H1 (cell line): ENCODE measurements at regions not wholly inside any gene's neighbourhood (a gene's known extent, or its start where the extent isn't known, plus 50 kb on each side); places are given as distances from the start of the nearest gene placed in this dataset.

Experiments used
- CTCF ChIA-PET: fragments of 300-600 bp; sonication (Branson Sonifier 250); formaldehyde crosslinking; loops from one replicate; lab custom pipeline; 2021; ENCODE audit not compliant: partially characterized antibody; lab: Charles Lee
- POLR2A ChIA-PET: fragments of 300-600 bp; sonication (Branson Sonifier 250); formaldehyde crosslinking; loops from one replicate; lab custom pipeline; 2021; ENCODE audit warnings: inconsistent platforms; ENCODE audit not compliant: partially characterized antibody; lab: Charles Lee
- DNase-seq, 2 experiments: peaks; one replicate each; pipeline versions ENCODE4 v3.0.0 to v3.0.0-alpha.2; 2010 to 2022; ENCODE audit warnings: low spot score in 2 of 2, low read depth in 1 of 2, mixed read lengths in 1 of 2
- FAIRE-seq: peaks from 2 replicates; lab custom pipeline; 2011; peaks lifted over from hg19 to GRCh38; lab: Jason Lieb, UNC
- H2AFZ ChIP-seq: 2 replicates; pipeline ENCODE4 v1.8.1; 2012; ENCODE audit warnings: low read length, inconsistent platforms
- H2AK5ac ChIP-seq: 2 replicates; pipeline ENCODE4 v1.6.1; 2013; ENCODE audit warnings: low read depth, low read length
- H2BK120ac ChIP-seq: replicated peaks from 2 replicates; pipeline ENCODE3; 2013; ENCODE audit warnings: low read depth, low read length, inconsistent platforms
- H2BK12ac ChIP-seq: 2 replicates; pipeline ENCODE4 v1.6.1; 2013; ENCODE audit warnings: low read depth, low read length
- H2BK15ac ChIP-seq: 2 replicates; pipeline ENCODE4 v1.6.1; 2013; ENCODE audit warnings: low read length
- H2BK20ac ChIP-seq: 2 replicates; pipeline ENCODE4 v1.6.1; 2013; ENCODE audit warnings: low read length
- H2BK5ac ChIP-seq: 2 replicates; pipeline ENCODE4 v1.6.1; 2013; ENCODE audit warnings: low read depth, low read length
- H3K14ac ChIP-seq: 2 replicates; pipeline ENCODE4 v1.6.1; 2013; ENCODE audit warnings: inconsistent platforms; ENCODE audit not compliant: insufficient read length
- H3K18ac ChIP-seq: 2 replicates; pipeline ENCODE4 v1.6.1; 2013; ENCODE audit warnings: low read length; ENCODE audit errors: extremely low read depth
- H3K23ac ChIP-seq: 2 replicates; pipeline ENCODE4 v1.6.1; 2013; ENCODE audit warnings: inconsistent platforms; ENCODE audit not compliant: insufficient read length
- H3K23me2 ChIP-seq: 2 replicates; pipeline ENCODE4 v1.6.1; 2013; ENCODE audit warnings: low read depth, low read length
- H3K27ac ChIP-seq: 2 replicates; pipeline ENCODE4 v1.6.1; 2011; ENCODE audit warnings: low read depth, low read length, inconsistent platforms
- H3K27me3 ChIP-seq, 4 experiments: replicated peaks in 1 of 4; 1 replicate in 1 of 4; 2 replicates in 3 of 4; pipeline versions ENCODE4 v1.6.1 to v1.8.1; 2011 to 2013; ENCODE audit warnings: low read length in 3 of 4, mild to moderate bottlenecking in 3 of 4, inconsistent platforms in 2 of 4, mixed read lengths in 2 of 4, moderate library complexity in 1 of 4; ENCODE audit not compliant: control insufficient read depth in 3 of 4, insufficient read depth in 3 of 4; ENCODE audit errors: extremely low read depth in 1 of 4
- H3K36me3 ChIP-seq, 4 experiments: 2 replicates each; pipeline versions ENCODE4 v1.6.1 to v1.8.1; 2011 to 2013; ENCODE audit warnings: mild to moderate bottlenecking in 4 of 4, low read length in 3 of 4, moderate library complexity in 2 of 4, control low read depth in 1 of 4, inconsistent platforms in 1 of 4; ENCODE audit not compliant: insufficient read depth in 4 of 4, control insufficient read depth in 2 of 4
- H3K4ac ChIP-seq: replicated peaks from 2 replicates; pipeline ENCODE3; 2013; ENCODE audit warnings: low read length, low read depth, mixed read lengths, inconsistent platforms; ENCODE audit not compliant: insufficient read length
- H3K4me1 ChIP-seq, 4 experiments: replicated peaks in 1 of 4; 1 replicate in 1 of 4; 2 replicates in 3 of 4; pipeline versions ENCODE4 v1.6.1 to v1.8.1; 2011 to 2013; ENCODE audit warnings: low read length in 3 of 4, inconsistent platforms in 2 of 4, mixed read lengths in 1 of 4; ENCODE audit not compliant: insufficient read depth in 4 of 4, control insufficient read depth in 3 of 4
- H3K4me2 ChIP-seq, 2 experiments: 2 replicates each; pipeline versions ENCODE4 v1.6.1 to v1.8.1; 2011 to 2013; ENCODE audit warnings: low read depth in 2 of 2, low read length in 2 of 2, control low read depth in 1 of 2, inconsistent platforms in 1 of 2, mild to moderate bottlenecking in 1 of 2; ENCODE audit not compliant: insufficient read depth in 1 of 2
- H3K4me3 ChIP-seq, 4 experiments: fragments of 200-600, 300-600 bp in 1 of 4; sonication (generic), shearing (Covaris generic), sonication (Bioruptor Twin) in 1 of 4; 2 replicates each; pipeline versions ENCODE4 v1.5.1 to v1.8.1; 2011 to 2016; ENCODE audit warnings: low read length in 4 of 4, low read depth in 3 of 4, control low read depth in 2 of 4, inconsistent platforms in 2 of 4, mild to moderate bottlenecking in 2 of 4, mixed read lengths in 1 of 4, moderate library complexity in 1 of 4; ENCODE audit not compliant: insufficient read depth in 2 of 4; ENCODE audit errors: extremely low read depth in 1 of 4
- H3K56ac ChIP-seq: replicated peaks from 2 replicates; pipeline ENCODE3; 2013; ENCODE audit warnings: low read depth, mild to moderate bottlenecking, mixed read lengths, low read length, inconsistent platforms; ENCODE audit not compliant: insufficient read length
- H3K79me1 ChIP-seq: 2 replicates; pipeline ENCODE4 v1.6.1; 2013; ENCODE audit warnings: low read depth, low read length, control low read depth
- H3K79me2 ChIP-seq, 2 experiments: 2 replicates each; pipeline versions ENCODE4 v1.6.1 to v1.8.1; 2012 to 2013; ENCODE audit warnings: low read length in 2 of 2, mild to moderate bottlenecking in 2 of 2, inconsistent platforms in 1 of 2; ENCODE audit not compliant: insufficient read depth in 2 of 2, control insufficient read depth in 1 of 2
- H3K9ac ChIP-seq, 4 experiments: replicated peaks in 1 of 4; 1 replicate in 1 of 4; 2 replicates in 3 of 4; pipeline versions ENCODE4 v1.6.1 to v1.8.1; 2011 to 2013; ENCODE audit warnings: low read depth in 3 of 4, low read length in 3 of 4, control low read depth in 2 of 4, mild to moderate bottlenecking in 2 of 4, moderate library complexity in 2 of 4, inconsistent platforms in 1 of 4; ENCODE audit errors: extremely low read depth in 1 of 4
- H3K9me3 ChIP-seq, 2 experiments: 2 replicates each; pipeline versions ENCODE4 v1.6.1 to v1.8.1; 2012 to 2013; ENCODE audit warnings: mild to moderate bottlenecking in 2 of 2, moderate library complexity in 2 of 2, control low read depth in 1 of 2, inconsistent platforms in 1 of 2, low read depth in 1 of 2, low read length in 1 of 2, mixed read lengths in 1 of 2; ENCODE audit not compliant: insufficient read depth in 2 of 2
- H4K20me1 ChIP-seq, 2 experiments: replicated peaks in 1 of 2; 2 replicates each; pipeline versions ENCODE3 to v1.8.1; 2011 to 2013; ENCODE audit warnings: inconsistent platforms in 2 of 2, low read length in 2 of 2, mild to moderate bottlenecking in 1 of 2; ENCODE audit not compliant: insufficient read depth in 2 of 2, control insufficient read depth in 1 of 2
- H4K5ac ChIP-seq: 2 replicates; pipeline ENCODE4 v1.6.1; 2013; ENCODE audit warnings: low read length, low read depth, mixed read lengths, inconsistent platforms; ENCODE audit not compliant: insufficient read length
- H4K8ac ChIP-seq: 2 replicates; pipeline ENCODE4 v1.8.0; 2013; ENCODE audit warnings: mild to moderate bottlenecking, moderate library complexity, low read length, inconsistent platforms; ENCODE audit not compliant: insufficient read depth; ENCODE audit errors: extremely low read depth
- H4K91ac ChIP-seq: replicated peaks from 2 replicates; pipeline ENCODE3; 2013; ENCODE audit warnings: low read length, mixed read lengths, inconsistent platforms; ENCODE audit not compliant: insufficient read length
- EGR1 ChIP-seq: IDR thresholded peaks from 2 replicates; pipeline ENCODE4 v1.6.1; 2011; ENCODE audit warnings: low read depth, low read length, borderline replicate concordance
- HDAC2 ChIP-seq, 2 experiments: fragments of 300-600 bp in 1 of 2; sonication (generic) in 1 of 2; IDR thresholded peaks; 2 replicates each; pipeline ENCODE4 v1.6.1; 2011 to 2012; ENCODE audit warnings: low read depth in 2 of 2, low read length in 2 of 2, mild to moderate bottlenecking in 2 of 2, moderate library complexity in 2 of 2, borderline replicate concordance in 1 of 2, inconsistent platforms in 1 of 2
- KDM1A ChIP-seq: fragments of 200-600, 300-600 bp; sonication (generic); IDR thresholded peaks from 2 replicates; pipeline ENCODE4 v1.7.1; 2016; ENCODE audit warnings: mild to moderate bottlenecking, low read length, borderline replicate concordance
- TAF1 ChIP-seq: IDR thresholded peaks from 2 replicates; pipeline ENCODE4 v1.6.1; 2011; ENCODE audit warnings: mild to moderate bottlenecking, low read depth, low read length
- TEAD4 ChIP-seq: IDR thresholded peaks from 2 replicates; pipeline ENCODE4 v1.6.1; 2012; ENCODE audit warnings: low read depth, low read length, inconsistent platforms, mixed read lengths

DNA sequence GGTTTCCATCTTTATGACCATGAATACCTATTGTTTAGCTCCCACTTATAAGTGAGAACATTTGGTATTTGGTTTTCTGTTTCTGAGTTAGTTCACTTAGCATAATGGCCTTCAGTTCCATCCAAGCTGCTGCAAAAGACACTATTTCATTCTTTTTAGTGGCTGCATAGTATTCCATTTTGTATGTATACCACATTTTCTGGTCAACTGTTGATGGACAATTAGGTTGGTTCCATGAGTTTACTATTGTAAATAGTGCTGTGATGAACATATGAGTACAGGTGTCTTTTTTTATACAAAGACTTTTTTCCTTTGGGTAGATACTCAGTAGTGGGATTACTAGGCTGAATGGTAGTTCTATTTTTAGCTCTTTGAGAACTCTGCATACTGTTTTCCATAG is 87.8 kb upstream of the GOT2 start:
- Histone ChIP-seq H4K8ac (no peak overlapping the region), H3K23me2 (no peaks in the 10 kb centered on the region), H3K27me3 (no peaks in the 10 kb centered on the region), H2BK20ac (no peak overlapping the region), H3K79me2 (no peaks in the 10 kb centered on the region), H3K9ac (no peak overlapping the region), H2BK120ac (no peak overlapping the region), H3K18ac (no peak overlapping the region), H3K56ac (no peak overlapping the region), H3K79me1 (no peaks in the 10 kb centered on the region), H2AK5ac (no peak overlapping the region), H3K23ac (no peak overlapping the region), H2BK12ac (no peak overlapping the region), H3K14ac (no peak overlapping the region), H3K9me3 (0 out of 4 replicates have a peak, but pooled peaks cover 0 to 6% of the 10 kb centered on the region in 2 experiments), H4K91ac (no peak overlapping the region), H3K27ac (no peak overlapping the region), H4K5ac (no peak overlapping the region), H3K4me1 (no peaks in the 10 kb centered on the region), H3K4me3 (no peak overlapping the region), H2BK5ac (no peak overlapping the region), H3K4me2 (no peak overlapping the region), H3K4ac (no peak overlapping the region), H3K36me3 (no peaks in the 10 kb centered on the region), H2BK15ac (no peak overlapping the region), H2AFZ (no peak overlapping the region), H4K20me1 (no peaks in the 10 kb centered on the region)
- ChIA-PET POLR2A (no interaction called here), CTCF (no interaction called here)
- FAIRE-seq = no peak
- TF ChIP-seq TEAD4 (no peak), EGR1 (no peak), KDM1A (peak; percentile 65; the same call in 1 of the 2 replicates), TAF1 (no peak), HDAC2 (IDR thresholded peaks at IDR 0.05; ENCODE audit: borderline replicate concordance in 1 of 2, low read depth in 2 of 2, low read length in 2 of 2) (0 out of 4 replicates have a peak, but pooled peaks of 1 of the 2 experiments have one; percentile 36)
- no peak for DNase-seq
